ENCODE measurements at regions not wholly inside any gene's neighbourhood (a gene's known extent, or its start where the extent isn't known, plus 50 kb on each side); places are given as distances from the start of the nearest gene placed in this dataset.

- no peak overlapping the region for H3K4me3 Mint-ChIP-seq
- H3K4me1 Mint-ChIP-seq (ENCODE audit: low read depth): no peaks in the 10 kb centered on the region
- no peak for TF ChIP-seq CTCF (IDR thresholded peaks at IDR 0.05)
These were observed 57.0 kb upstream of the LMX1B start for GRCh38 chr9:126556560-126557250.

GRCh38 chr9:126558051-126558665 is 55.6 kb upstream of the LMX1B start:
- no peaks in the 10 kb centered on the region for H3K36me3 Mint-ChIP-seq (ENCODE audit: low read depth)
- H3K4me1 Mint-ChIP-seq (ENCODE audit: low read depth): no peaks in the 10 kb centered on the region
- peaks cover 15% of the 10 kb centered on the region for H3K27me3 Mint-ChIP-seq (ENCODE audit: insufficient read depth)
- DNase-seq: peak; percentile 2
- no peak overlapping the region for H3K27ac Mint-ChIP-seq
- H3K9me3 Mint-ChIP-seq: no peaks in the 10 kb centered on the region
- TF ChIP-seq CTCF (IDR thresholded peaks at IDR 0.05): peak; percentile 88
- no peak overlapping the region for H3K4me3 Mint-ChIP-seq

More at GRCh38 chr9:126556560-126557250, 57.0 kb upstream of the LMX1B start:
- no peak for DNase-seq
- Mint-ChIP-seq H3K9me3 (no peaks in the 10 kb centered on the region), H3K36me3 (ENCODE audit: low read depth) (no peaks in the 10 kb centered on the region), H3K27ac (no peak overlapping the region), H3K27me3 (ENCODE audit: insufficient read depth) (peaks cover 14% of the 10 kb centered on the region)

GRCh38 chr9:126559296-126559695 is 54.4 kb upstream of the LMX1B start:
- H3K4me3 Mint-ChIP-seq: no peak overlapping the region
- no peaks in the 10 kb centered on the region for H3K9me3 Mint-ChIP-seq
- no peak overlapping the region for H3K27ac Mint-ChIP-seq
- TF ChIP-seq CTCF (IDR thresholded peaks at IDR 0.05): no peak
- peaks cover 23% of the 10 kb centered on the region for H3K27me3 Mint-ChIP-seq (ENCODE audit: insufficient read depth)
- H3K36me3 Mint-ChIP-seq (ENCODE audit: low read depth): no peaks in the 10 kb centered on the region
- DNase-seq: no peak
- H3K4me1 Mint-ChIP-seq (ENCODE audit: low read depth): no peaks in the 10 kb centered on the region

GRCh38 chr9:126561582-126561981 is 52.1 kb upstream of the LMX1B start:
- no peak for TF ChIP-seq CTCF (IDR thresholded peaks at IDR 0.05)
- Mint-ChIP-seq H3K4me1 (ENCODE audit: low read depth) (no peaks in the 10 kb centered on the region), H3K4me3 (no peak overlapping the region), H3K9me3 (no peaks in the 10 kb centered on the region), H3K36me3 (ENCODE audit: low read depth) (no peaks in the 10 kb centered on the region), H3K27me3 (ENCODE audit: insufficient read depth) (peaks cover 36% of the 10 kb centered on the region), H3K27ac (no peak overlapping the region)
- DNase-seq: no peak

- no peak overlapping the region for H3K27ac Mint-ChIP-seq
- H3K9me3 Mint-ChIP-seq: no peaks in the 10 kb centered on the region
- no peak for TF ChIP-seq CTCF (IDR thresholded peaks at IDR 0.05)
- no peaks in the 10 kb centered on the region for H3K36me3 Mint-ChIP-seq (ENCODE audit: low read depth)
- H3K4me3 Mint-ChIP-seq: no peak overlapping the region
- H3K27me3 Mint-ChIP-seq (ENCODE audit: insufficient read depth): peaks cover 35% of the 10 kb centered on the region
- H3K4me1 Mint-ChIP-seq (ENCODE audit: low read depth): no peaks in the 10 kb centered on the region
- no peak for DNase-seq
These were observed 50.2 kb upstream of the LMX1B start for GRCh38 chr9:126563556-126563955.

Measured in HFFc6 (cell line).